ENCODE measurements at regions not wholly inside any gene's neighbourhood (a gene's known extent, or its start where the extent isn't known, plus 50 kb on each side); places are given as distances from the start of the nearest gene placed in this dataset.
"Not testable (repeated sequence)": the region's sequence is repeated elsewhere in the genome, so short reads cannot be mapped to it uniquely, and the experiment has no call there.

DNA sequence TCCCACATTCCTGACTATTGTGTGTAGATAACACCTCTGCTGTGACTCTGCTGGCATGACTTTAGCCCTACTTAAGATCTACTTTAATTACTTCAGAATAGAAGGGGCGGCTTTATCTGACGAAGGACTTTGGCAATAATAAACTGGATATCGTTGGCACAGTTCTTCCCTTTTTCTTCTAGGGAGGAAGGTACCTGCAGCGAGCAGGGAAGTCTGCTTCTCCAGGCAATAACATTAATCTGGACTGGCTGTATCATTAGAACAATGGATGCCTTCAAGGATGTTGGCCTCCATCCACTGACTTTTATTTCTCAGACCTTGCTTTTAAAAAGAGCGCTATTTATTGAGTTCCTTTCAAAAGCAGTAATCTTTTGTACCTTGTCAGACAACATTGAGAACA, 172.6 kb upstream of the THSD7A start:
- no peak for DNase-seq (ENCODE audit: low read depth)

DNA sequence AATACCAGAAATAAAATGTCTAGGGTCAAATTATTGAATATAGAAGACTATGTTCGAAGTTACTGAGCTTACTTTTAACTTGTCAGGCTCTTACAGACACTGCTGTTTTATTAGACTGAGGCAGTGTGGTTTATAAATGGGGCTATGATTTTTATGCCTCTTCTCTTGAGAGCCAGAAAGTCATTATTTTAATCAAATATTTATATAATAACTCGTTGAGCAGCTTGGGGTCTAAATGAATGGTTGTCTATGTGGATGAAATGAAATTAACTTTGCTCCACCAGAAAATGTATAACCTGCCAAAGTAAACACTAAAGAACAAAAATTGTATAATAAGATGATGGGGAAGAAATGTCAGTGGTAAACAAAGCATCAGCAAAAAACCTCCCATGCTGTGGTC, 175.6 kb upstream of the THSD7A start:
- DNase-seq (ENCODE audit: low read depth) = no peak

DNA sequence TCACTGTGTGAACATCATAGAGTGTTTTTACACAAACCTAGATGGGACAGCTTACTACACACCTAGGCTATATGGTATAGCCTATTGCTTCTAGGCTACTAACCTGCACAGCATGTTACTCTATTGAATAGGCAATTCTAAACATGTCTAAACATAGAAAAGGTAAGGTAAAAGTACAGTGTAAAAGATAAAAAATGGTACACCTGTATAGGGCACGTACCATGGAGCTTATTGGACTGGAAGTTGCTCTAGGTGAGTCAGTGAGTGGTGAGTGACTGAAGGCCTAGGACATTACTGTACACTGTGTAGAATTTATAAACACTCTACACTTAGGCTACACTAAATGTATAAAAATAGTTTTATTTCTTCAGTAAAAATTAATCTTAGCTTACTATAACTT, 182.0 kb upstream of the THSD7A start:
- no peak for DNase-seq (ENCODE audit: low read depth)

DNA sequence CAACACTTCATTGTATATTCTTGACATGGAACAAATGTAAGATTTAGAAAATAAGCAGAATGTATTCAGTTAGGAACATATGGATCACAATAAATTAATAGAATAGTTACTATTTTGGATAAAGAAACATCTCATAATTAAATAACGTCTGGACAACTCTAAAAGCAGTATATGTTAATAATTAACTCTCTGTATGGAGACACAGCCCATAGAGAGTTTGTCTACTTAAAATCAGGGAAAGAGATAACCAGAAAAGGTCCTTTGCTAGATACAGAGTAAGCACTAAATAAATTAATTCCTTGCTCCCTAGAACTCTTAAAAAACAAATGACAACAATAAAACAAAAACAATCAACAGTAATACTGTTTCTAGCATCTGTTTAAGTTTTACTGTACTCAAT, 184.4 kb upstream of the THSD7A start:
- no peak for DNase-seq (ENCODE audit: low read depth)

DNA sequence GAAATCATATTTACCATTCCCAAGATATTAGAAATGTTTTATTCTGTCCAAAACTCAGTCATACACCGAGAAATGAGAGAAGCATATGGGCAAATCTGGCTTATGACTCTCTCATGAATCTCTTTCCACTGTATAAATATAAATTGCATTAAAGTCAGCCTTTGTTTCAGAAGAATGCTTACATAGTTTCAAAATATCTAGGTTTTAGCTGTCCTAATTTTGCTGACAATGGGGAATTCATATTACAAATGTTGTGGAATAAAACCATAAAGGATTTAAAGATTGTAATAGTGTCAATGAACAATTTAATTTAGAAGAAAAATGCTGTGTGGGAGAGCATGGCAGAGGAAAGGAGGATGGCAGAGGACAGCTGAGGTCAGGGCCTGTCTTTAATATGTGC, 185.0 kb upstream of the THSD7A start:
- no peak for DNase-seq (ENCODE audit: low read depth)

DNA sequence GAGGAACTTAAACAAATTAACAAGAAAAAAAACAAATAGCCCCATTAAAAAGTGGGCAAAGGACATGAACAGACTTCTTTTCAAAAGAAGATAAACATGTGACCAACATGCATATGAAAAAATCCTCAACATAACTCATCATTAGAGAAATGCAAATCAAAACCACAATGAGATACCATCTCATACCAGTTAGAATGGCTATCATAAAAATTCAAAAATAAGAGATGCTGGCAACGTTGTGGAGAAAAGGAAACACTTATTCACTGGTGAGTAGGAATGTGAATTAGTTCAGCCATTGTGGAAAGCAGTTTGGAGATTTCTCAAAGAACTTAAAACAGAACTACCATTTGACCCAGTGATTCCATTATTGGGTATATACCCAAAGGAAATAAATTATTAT, 189.1 kb upstream of the TMEM106B start:
- DNase-seq (ENCODE audit: low read depth) = not testable (repeated sequence)

DNA sequence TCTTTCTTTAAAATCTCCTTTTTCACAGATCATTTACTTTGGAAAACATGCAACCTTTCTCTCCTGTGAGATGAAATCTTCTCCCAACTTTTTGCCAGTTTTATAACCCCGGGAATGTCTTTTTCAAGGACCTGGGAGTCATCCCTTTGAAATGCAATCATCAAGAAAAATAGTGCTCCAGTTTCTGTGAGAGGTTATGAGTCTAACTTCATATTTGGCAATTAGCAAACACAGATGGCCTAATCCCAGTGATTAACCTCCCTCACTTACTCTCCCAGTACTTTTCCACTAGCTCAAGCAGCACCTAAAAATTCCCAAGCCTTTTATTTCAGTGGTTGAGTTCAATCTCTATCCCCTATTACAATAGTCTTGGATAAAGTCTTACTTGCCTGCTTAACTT, 185.8 kb upstream of the TMEM106B start:
- DNase-seq (ENCODE audit: low read depth) = no peak

DNA sequence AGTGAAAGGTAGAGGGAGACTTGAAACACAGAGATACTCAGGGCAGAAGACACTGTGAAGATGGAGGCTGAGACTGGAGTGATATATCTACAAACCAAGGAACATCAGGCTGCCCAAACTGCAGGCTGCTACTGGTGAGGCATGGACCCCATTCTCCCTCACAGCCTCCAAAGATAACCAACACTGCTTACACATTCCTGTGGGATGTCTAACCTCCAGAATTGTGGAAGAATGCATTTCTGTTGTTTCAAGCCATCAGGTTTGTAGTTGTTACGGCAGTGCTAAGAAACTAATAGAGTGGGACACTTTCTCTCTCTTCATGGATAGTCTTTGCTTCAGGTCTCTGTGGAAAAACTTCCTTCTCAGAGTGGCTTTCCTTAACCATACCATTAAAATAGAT, 182.6 kb upstream of the TMEM106B start:
- no peak for DNase-seq (ENCODE audit: low read depth)

DNA sequence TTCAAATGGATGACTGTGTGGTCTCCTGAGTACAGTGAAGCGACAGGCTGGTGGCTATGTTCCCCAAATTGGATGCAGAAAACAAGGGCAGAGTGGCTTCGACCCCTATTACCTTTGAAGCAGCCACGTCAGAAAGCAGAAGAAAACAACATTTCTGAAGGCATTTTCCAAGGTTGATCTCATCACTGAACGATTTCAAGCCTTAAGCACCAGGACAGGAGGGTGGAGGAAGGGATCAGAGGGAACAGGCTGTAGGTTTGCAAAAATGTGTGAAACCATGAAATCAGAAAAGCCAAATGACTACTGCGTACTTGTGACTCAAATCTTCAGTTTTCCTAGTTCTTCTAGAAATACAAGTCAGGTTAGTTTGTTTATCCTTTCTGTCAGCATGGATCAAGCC, 181.0 kb upstream of the TMEM106B start:
- no peak for DNase-seq (ENCODE audit: low read depth)

DNA sequence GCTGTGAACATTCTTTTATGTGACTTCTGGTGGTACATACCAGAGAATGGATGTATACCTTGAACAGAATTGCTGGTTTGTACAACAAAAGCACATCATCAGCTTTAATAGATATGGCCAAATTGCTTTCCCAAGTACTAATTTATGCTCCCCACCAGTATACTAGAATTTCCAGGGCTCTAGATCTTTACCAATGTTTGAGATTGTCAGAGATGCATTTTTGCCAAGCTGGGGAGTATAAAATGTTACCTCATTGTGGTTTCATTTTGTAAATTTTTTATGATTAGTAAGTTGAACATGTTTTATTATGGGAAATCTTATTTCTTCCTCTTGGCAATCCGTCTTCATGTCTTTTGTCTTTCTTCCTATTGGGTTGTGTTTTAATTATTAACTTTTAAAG, 179.9 kb upstream of the TMEM106B start:
- DNase-seq (ENCODE audit: low read depth) = no peak

DNA sequence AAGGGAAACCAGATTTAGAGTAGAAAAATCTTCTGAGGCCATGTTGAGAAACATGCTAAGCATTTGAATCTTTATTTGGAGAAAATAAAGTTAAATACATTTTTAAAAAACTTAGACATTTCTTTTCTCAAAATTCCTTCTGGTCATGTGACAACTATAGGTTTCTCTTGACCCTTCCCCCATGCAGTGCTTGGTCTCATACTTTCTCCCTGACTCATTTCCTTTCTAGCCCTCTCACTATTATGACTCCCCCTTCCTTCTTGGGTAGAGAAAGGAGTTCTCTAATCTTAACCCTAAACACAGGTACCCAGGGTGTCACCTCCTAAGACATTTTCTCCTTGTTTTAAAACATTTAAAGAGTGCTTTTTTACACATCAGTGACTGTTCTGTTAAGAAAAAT, 179.5 kb upstream of the TMEM106B start:
- no peak for DNase-seq (ENCODE audit: low read depth)

DNA sequence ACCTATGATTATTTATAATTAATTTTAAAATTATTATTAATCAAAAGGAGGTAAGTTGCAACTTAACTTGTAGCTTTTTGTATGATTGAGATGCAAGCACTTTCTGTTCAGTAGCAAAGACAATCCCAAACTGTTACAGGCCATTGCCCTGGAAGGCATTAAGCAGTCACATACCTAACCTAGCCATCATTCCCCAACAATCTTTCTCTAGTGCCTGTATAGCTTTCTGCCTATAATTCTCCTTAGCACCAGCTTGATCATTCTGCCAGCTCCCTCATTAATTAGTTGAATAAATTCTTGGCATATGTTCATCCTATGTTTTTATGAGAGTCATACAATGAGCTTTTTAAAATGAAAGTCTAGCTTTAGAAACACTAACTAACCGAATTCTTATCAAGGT, 178.9 kb upstream of the TMEM106B start:
- no peak for DNase-seq (ENCODE audit: low read depth)

DNA sequence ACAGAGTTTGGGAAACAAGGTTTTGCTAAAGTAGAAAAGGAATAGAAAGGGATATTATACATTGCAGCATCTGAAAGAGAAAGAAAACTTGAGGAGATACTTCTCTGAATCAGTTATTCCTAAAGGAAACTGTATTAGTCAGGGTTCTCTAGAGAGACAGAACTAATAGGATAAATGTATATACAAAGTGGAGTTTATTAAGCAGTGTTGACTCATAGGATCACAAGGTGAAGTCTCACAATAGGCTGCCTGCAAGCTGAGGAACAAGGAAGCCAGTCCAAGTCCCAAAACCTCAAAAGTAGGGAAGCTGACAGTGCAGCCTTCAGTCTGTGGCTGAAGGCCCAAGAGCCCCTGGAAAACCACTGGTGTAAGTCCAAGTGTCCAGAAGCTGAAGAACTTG, 167.6 kb upstream of the TMEM106B start:
- DNase-seq (ENCODE audit: low read depth) = peak; percentile 4

DNA sequence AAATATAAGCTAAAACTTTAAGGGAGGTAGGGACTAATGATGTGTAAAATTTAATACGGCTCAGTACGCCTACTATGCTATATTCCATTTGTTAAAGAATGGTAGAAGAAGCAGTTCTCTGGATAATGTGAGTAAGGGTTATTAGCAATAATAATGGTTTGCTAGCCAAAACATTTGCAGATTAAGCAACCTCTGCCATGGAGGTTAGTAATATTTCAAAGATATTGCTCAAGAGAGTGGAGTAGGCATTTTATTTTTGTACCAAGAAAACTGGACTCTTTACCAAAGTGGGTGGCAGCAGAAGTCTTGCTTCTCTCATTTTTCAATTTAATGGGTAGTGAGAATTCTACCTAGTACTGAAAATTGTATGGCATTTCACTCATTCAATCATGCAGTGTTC, 158.9 kb upstream of the TMEM106B start:
- no peak for DNase-seq (ENCODE audit: low read depth)

DNA sequence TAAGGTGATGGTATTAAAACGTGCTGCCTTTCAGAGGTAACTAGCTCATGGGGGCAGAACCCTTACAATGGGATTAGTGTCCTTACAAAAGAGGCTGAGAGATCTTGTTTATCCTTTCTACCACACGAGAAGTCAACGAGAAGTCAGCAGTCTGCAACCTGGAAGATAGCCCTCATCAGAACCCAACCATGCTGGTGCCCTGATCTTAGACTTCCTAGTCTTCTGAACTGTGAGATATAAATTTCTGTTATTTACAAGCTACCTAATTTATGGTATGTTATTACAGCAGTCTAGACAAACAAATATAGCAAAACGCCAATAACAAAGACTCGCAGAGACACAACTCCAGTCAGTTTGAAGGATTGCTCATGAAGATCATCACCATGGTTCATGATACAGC, 157.5 kb upstream of the TMEM106B start:
- DNase-seq (ENCODE audit: low read depth) = no peak

DNA sequence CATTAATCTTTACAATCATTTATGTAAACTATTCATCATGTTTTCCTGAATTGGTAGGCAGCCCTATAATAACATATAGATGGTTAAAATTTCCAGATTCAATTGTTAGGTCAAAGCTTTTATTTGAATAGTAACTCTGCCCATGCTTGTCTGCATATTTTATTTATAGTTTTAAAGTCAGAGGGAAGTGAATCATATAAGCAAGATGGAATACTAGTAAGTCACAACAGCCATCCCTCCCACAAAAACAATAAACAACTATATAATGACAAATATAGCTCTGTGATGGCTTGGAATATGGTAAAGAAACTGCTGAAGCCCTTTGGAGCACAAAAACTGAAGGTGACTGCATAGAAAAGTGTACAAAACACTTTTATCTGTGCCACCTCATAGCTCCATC, 156.3 kb upstream of the TMEM106B start:
- no peak for DNase-seq (ENCODE audit: low read depth)

DNA sequence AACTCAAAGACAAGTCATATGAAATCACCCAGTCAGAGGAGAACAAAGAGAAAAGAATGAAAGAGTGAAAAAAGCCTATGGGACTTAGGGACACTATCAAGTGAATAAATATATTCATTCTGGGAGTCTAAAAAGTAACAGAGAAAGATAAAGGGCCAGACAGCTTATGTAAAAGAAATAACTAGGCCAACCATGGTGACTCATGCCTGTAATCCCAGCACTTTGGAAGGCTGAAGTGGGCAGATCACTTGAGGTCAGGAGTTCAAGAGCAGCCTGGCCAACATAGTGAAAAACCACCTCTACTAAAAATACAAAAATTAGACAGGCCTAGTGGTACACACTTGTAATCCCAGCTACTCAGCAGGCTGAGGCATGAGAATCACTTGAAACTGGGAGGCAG, 154.7 kb upstream of the TMEM106B start:
- DNase-seq (ENCODE audit: low read depth) = no peak

DNA sequence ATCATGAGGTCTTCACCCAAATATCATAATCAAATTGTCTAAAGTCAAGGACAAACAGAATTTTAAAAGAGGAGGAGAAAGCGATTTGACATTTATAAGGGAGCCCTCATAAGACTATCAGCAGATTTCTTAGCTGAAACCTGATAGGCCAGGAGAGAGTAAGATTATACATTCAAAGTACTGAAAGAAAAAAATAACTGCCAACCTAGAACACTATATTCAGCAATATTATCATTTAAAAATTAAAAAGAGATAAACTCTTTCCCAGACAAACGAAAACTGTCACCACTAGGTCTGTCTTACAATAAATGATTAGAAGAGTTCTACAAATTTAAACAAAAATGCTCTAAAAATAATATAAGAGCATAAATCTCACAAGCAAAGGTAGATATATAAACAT, 154.1 kb upstream of the TMEM106B start:
- DNase-seq (ENCODE audit: low read depth) = no peak

DNA sequence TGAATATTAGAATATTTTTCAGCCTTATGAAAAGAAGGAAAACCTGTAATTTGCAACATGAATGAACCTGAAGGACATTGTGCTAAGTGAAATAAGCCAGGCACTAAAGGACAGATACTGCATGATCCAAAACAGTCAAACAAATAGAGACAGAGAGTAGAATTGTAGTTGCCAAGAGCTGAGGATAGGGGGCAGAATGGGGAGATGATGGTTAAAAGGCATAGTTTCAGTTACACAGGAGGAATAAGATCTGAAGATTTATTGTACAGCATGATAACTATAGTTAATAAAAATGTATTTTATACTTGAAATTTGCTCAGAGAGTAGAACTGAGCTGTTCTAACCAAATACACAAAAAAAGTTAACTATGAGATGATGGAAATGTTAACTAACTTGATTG, 149.0 kb upstream of the TMEM106B start:
- no peak for DNase-seq (ENCODE audit: low read depth)

DNA sequence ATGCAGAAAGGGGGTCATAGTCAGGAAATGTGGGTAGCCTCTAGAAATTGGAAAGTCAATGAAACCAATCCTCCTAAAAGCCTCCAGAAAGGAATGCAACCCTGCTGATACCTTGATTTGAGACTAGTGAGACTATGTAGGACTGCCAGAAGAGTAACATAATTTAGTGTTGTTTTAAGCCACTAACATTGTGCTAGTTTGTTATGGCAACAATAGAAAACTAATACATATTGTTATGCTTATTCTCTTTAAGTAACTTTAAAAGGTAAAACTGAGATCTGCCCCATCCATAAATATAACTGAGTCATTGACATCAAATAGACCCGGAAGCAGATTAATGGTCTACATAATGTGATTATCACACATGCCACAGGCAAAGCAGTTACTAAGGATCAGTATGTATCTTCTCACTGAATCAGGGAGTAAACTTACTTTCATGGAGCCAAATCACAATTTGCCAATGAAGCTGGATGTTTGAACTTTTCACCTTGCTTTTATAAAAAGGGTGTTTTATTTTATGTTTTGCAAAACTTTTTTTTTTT, 146.4 kb upstream of the TMEM106B start:
- DNase-seq (ENCODE audit: low read depth) = no peak

DNA sequence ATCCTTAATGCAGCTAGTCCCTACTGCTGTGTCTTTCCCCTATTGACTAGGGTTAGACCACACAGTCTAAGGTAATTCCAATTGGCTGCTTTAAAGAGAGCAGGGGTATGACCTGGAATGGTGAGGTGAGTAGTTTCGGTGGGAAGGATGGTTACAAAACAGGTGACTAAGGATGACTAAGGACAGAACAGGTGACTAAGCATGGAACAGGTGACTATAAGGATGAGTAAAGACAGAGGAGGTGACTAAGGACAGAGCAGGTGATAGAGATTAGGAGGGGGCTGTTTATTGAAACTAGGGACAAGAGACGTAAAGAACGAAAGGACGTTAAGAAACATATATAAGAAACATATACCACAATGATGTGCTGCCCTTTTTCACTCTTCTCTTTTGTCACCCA, 145.1 kb upstream of the TMEM106B start:
- DNase-seq (ENCODE audit: low read depth) = no peak

DNA sequence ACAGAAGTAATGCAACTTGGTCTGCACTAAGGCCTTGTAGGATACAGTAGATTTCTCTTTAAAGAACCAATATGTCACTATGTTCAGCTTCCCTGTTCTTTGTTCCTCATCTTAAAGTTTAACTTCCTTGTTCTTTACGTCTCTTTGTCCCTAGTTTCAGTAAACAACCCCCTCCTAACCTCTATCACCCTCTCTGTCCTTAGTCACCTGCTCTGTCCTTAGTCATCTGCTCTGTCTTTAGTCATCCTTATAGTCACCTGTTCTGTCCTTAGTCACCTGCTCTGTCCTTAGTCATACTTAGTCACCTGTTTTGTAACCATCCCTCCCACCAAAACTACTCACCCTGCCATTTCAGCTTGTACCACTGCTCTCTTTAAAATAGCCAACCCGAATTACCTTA, 144.6 kb upstream of the TMEM106B start:
- DNase-seq (ENCODE audit: low read depth) = no peak

DNA sequence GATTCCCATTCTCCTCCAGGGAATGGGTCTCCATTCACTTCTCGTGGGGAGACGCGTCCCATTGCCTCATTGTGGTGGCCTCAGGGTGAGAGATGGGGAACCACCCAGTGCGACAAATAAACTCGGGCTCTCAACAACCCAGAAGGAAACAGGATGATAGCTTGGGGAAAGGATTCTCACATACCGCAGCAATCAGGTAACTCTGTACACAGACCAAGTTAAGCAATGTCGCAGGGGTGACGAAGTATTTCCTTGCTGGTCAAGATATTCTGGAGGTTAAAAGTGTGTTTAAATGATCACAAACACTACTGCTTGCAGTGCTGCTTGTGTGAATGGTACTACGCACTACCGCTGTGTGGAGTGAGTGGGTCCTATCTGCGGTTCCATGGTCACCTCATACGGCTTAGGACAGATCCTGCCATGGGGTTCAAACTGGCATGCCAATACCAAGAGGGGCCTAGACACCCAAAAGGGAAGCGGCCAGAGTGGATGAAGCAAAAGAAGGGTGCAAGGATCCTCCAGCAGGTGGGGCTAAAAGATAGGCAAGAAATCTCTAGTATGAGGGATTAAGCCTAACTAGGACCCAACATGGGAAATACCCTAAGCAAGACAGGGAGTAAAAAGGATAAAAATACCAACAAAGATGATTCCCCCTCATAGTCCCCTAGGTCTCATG, 143.8 kb upstream of the TMEM106B start:
- peak; percentile 32 for DNase-seq (ENCODE audit: low read depth)

DNA sequence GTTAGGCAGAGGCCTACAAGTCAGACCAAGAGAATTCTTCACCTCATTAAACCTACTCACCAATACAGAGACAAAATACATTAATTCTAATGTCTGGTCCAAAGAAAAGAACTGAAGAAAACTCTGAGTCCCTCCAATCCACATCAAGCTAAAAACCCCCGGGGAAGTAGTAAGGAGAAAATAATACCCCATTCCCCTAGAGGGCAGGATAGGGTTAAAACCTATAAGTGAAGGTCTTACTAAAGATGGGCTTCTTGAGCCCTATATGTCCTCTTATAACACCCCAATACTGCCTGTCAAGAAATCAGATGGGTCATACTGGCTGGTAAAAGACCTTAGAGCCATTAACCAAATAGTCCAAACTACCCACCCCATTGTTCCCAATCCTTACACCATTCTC, 141.3 kb upstream of the TMEM106B start:
- no peak for DNase-seq (ENCODE audit: low read depth)

DNA sequence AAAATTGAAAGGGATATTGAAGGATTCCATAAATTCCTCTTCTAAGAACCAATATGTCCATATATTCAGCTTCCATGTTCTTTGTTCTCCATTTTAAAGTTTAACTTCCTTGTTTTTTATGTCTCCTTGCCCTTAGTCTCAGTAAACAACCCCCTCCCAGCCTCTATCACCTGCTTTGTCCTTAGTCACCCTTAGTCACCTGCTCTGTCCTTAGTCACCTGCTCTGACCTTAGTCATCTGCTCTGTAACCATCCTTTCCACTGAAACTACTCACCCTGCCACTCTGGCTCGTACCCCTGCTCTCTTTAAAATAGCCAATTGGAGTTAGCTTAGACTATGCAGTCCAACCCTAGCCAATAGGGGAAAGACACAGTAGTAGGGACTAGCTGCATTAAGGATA, 136.2 kb upstream of the TMEM106B start:
- DNase-seq (ENCODE audit: low read depth) = no peak
